ENCODE measurements at regions not wholly inside any gene's neighbourhood (a gene's known extent, or its start where the extent isn't known, plus 50 kb on each side); places are given as distances from the start of the nearest gene placed in this dataset.

DNA sequence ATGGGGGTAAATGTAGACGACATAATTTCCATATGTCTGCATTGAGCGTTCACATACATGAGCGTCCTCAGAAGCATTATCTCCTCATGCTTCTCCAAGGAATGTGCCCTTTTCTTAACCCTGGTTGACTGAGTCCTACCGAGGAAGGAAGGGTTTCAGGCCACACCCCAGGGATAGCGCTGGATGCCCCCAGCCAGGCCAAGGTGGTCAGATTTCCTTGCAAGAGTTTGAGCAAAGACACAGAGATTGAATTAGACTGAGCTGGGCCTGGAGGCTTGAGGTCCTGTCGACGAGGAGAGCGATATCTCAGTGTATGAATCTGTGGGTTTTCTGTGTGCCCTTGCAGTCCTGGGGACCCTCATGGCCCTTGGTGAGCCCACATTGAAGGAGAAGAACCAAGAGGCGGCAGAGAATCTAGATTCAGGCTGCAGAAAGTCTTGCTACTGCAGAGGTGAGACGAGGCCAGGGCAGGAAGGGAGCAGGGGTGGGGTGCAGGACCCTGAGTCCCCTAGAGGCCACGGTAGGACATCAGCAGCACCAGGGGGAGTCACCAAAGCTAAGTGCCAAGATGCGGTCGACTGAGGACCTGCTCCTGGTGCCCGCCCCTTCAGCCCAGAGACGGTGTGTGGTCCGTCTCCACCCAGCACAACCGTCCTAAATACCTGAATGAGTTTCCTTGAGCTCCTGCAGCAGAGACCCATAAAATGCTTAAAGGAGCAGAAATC, 94.7 kb upstream of the DIO3 start:
- no peak for TF ChIP-seq CTCF (IDR thresholded peaks at IDR 0.05)
- Histone ChIP-seq H3K27ac (no peak overlapping the region), H3K4me1 (no peaks in the 10 kb centered on the region), H3K36me3 (no peaks in the 10 kb centered on the region), H3K9me3 (no peaks in the 10 kb centered on the region), H3K27me3 (peaks cover 6% of the 10 kb centered on the region), H3K4me3 (no peak overlapping the region)
- peak; percentile 37 for DNase-seq
- no peak for ATAC-seq
- intact Hi-C loops (cut with DNase I): no loop called here

DNA sequence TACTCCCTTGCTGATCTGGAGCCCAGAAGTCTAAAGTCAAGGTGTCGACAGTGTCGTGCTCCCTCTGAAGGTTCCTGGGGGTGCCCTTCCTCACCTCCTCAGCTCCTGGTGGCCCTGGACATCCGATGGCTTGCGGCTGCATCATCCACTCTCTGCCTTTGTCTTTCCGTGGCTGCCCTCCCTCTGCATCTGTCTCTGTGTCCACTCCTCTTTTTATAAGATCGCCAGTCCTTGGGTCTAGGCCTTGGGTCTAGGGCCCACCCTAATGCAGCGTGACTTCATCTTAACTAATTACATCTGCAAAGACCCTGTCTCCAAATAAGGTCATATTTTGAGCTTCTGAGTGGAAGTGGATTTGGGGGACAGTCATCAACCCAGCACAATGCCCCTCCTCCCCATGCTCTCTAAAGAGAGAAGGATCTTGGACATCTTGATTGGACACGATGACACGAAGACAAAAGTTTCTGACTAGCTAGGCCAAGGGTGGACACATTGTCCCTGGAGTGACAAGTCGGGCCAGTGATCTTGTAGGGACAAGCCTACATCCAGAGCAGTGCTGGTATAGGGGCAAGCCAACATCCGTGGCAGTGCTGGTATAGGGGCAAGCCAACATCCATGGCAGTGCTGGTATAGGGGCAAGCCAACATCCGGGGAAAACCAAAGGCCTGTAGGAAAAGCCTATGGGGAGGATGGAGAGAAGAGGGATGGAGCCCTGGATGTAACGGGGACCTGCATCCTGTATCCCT, 93.9 kb upstream of the DIO3 start:
- H3K4me1 ChIP-seq: no peaks in the 10 kb centered on the region
- no peak for TF ChIP-seq CTCF (IDR thresholded peaks at IDR 0.05)
- ATAC-seq (no peak), DNase-seq (no peak)
- H3K27ac ChIP-seq: no peak overlapping the region
- H3K27me3 ChIP-seq: peaks cover 4% of the 10 kb centered on the region
- intact Hi-C loops (cut with DNase I): no loop called here
- H3K9me3 ChIP-seq: no peaks in the 10 kb centered on the region
- H3K36me3 ChIP-seq: no peaks in the 10 kb centered on the region
- no peak overlapping the region for H3K4me3 ChIP-seq

- Histone ChIP-seq H3K4me1 (no peaks in the 10 kb centered on the region), H3K27me3 (peaks cover 4% of the 10 kb centered on the region), H3K9me3 (no peaks in the 10 kb centered on the region), H3K4me3 (no peak overlapping the region), H3K36me3 (no peaks in the 10 kb centered on the region), H3K27ac (no peak overlapping the region)
- DNase-seq (peak; percentile 54), ATAC-seq (no peak)
- intact Hi-C loops (cut with DNase I): no loop called here
- no peak for TF ChIP-seq CTCF (IDR thresholded peaks at IDR 0.05)
Measured at GRCh38 chr14:101469382-101470247, 91.7 kb upstream of the DIO3 start.

- no peak overlapping the region for H3K4me3 ChIP-seq
- intact Hi-C loops (cut with DNase I): no loop called here
- peaks cover 1% of the 10 kb centered on the region for H3K27me3 ChIP-seq
- H3K27ac ChIP-seq: no peak overlapping the region
- TF ChIP-seq CTCF (IDR thresholded peaks at IDR 0.05): no peak
- H3K9me3 ChIP-seq: no peaks in the 10 kb centered on the region
- peaks cover 4% of the 10 kb centered on the region for H3K4me1 ChIP-seq
- H3K36me3 ChIP-seq: no peaks in the 10 kb centered on the region
- ATAC-seq: no peak
- peak; percentile 59 for DNase-seq
Measured at GRCh38 chr14:101470266-101470665, 91.0 kb upstream of the DIO3 start.

- ATAC-seq (no peak), DNase-seq (peak; percentile 47)
- H3K36me3 ChIP-seq: no peaks in the 10 kb centered on the region
- no peak overlapping the region for H3K4me3 ChIP-seq
- no peak for TF ChIP-seq CTCF (IDR thresholded peaks at IDR 0.05)
- H3K27ac ChIP-seq: no peak overlapping the region
- H3K27me3 ChIP-seq: no peaks in the 10 kb centered on the region
- intact Hi-C loops (cut with DNase I): no loop called here
- peaks cover 10% of the 10 kb centered on the region for H3K4me1 ChIP-seq
- no peaks in the 10 kb centered on the region for H3K9me3 ChIP-seq
Measured at GRCh38 chr14:101471723-101472517, 89.4 kb upstream of the DIO3 start.

Measured in upper lobe of right lung (tissue), 1 donor.